Endothelial cell of umbilical vein (primary cell): ENCODE measurements at regions not wholly inside any gene's neighbourhood (a gene's known extent, or its start where the extent isn't known, plus 50 kb on each side); places are given as distances from the start of the nearest gene placed in this dataset.

Experiments
- CTCF ChIP-seq, 2 donors: IDR thresholded peaks; 1 replicate in 1 of 2; 2 replicates in 1 of 2; pipeline ENCODE4 v1.5.1; 2011; ENCODE audit warnings: low read length in 2 of 2, mild to moderate bottlenecking in 2 of 2, moderate library complexity in 2 of 2, control low read depth in 1 of 2, inconsistent platforms in 1 of 2, low read depth in 1 of 2; ENCODE audit not compliant: insufficient read depth in 1 of 2; ENCODE audit errors: extremely low read depth in 1 of 2
- EZH2 ChIP-seq: IDR thresholded peaks from 2 replicates; pipeline ENCODE4 v1.6.1; 2012; ENCODE audit warnings: borderline replicate concordance, low read depth, mild to moderate bottlenecking, moderate library complexity, low read length, inconsistent platforms; ENCODE audit not compliant: severe bottlenecking
- GATA2 ChIP-seq: IDR thresholded peaks from 2 replicates; pipeline ENCODE4 v1.7.0; 2011; ENCODE audit warnings: low read depth, mild to moderate bottlenecking, moderate library complexity, mixed read lengths, low read length; ENCODE audit not compliant: insufficient read length, insufficient read depth
- JUN ChIP-seq: IDR thresholded peaks from 2 replicates; pipeline ENCODE4 v1.6.1; 2011; ENCODE audit warnings: borderline replicate concordance, low read depth; ENCODE audit not compliant: insufficient read length, insufficient read depth
- MAX ChIP-seq: IDR thresholded peaks from 2 replicates; pipeline ENCODE4 v1.6.1; 2011; ENCODE audit not compliant: insufficient read depth, insufficient read length
- MYC ChIP-seq: IDR thresholded peaks from one replicate; pipeline ENCODE4 v1.6.1; 2011; ENCODE audit warnings: mild to moderate bottlenecking, low read depth, low read length
- POLR2A ChIP-seq: IDR thresholded peaks from 2 replicates; pipeline ENCODE4 v1.6.1; 2012; ENCODE audit warnings: low read depth, mild to moderate bottlenecking, control low read depth, low read length
- POLR2AphosphoS5 ChIP-seq: IDR thresholded peaks from 2 replicates; pipeline ENCODE4 v1.6.1; 2012; ENCODE audit warnings: low read depth, mild to moderate bottlenecking, control low read depth, low read length, moderate library complexity; ENCODE audit not compliant: insufficient read depth

- no peak for TF ChIP-seq MYC
- no peak for TF ChIP-seq CTCF (IDR thresholded peaks at IDR 0.05; ENCODE audit: extremely low read depth in 1 of 2, insufficient read depth in 1 of 2, low read depth in 1 of 2, low read length in 2 of 2)
- no peak for TF ChIP-seq POLR2AphosphoS5
- no peak for TF ChIP-seq EZH2
- no peak for TF ChIP-seq POLR2A
- no peak for TF ChIP-seq GATA2
- no peak for TF ChIP-seq MAX
- TF ChIP-seq JUN: no peak
Measured at GRCh38 chr1:209309198-209309597, 274.3 kb upstream of the CAMK1G start.
